ENCODE measurements at regions not wholly inside any gene's neighbourhood (a gene's known extent, or its start where the extent isn't known, plus 50 kb on each side); places are given as distances from the start of the nearest gene placed in this dataset.

- TF ChIP-seq CTCF (IDR thresholded peaks at IDR 0.05; ENCODE audit: unreplicated experiment): no peak
- intact Hi-C loops (cut with micrococcal nuclease): no loop called here
- CTCF ChIA-PET: interaction anchor here (0.6 to 1.7 kb wide), 9 partner anchors 9 to 572 kb away, joined by 3 to 5 read pairs (median 3); no protein-coding TSS in a partner anchor
Measured at GRCh38 chr11:31974366-31975136, 116.3 kb upstream of the RCN1 start.

GRCh38 chr11:31973172-31973571 is 117.7 kb upstream of the RCN1 start:
- Mint-ChIP-seq H3K9me3 (ENCODE audit: unreplicated experiment) (no peaks in the 10 kb centered on the region), H3K36me3 (ENCODE audit: insufficient read depth, unreplicated experiment) (no peaks in the 10 kb centered on the region), H3K27me3 (ENCODE audit: insufficient read depth, unreplicated experiment) (no peaks in the 10 kb centered on the region), H3K4me1 (ENCODE audit: insufficient read depth, unreplicated experiment) (peaks cover 8% of the 10 kb centered on the region), H3K4me3 (ENCODE audit: unreplicated experiment) (no peak overlapping the region), H3K27ac (ENCODE audit: low read depth, unreplicated experiment) (no peak overlapping the region)
- BruUV-seq (replicated peaks): no TSS peak
- TF ChIP-seq CTCF (IDR thresholded peaks at IDR 0.05; ENCODE audit: unreplicated experiment): no peak
- intact Hi-C loops (cut with micrococcal nuclease): no loop called here
- ChIA-PET CTCF (interaction anchor here (1.0 to 1.6 kb wide), 3 partner anchors 15 to 319 kb away, joined by 3 to 5 read pairs (median 4); no protein-coding TSS in a partner anchor), POLR2A (interaction anchor here (0.6 to 1.4 kb wide), 4 partner anchors 10 to 531 kb away, joined by 3 to 5 read pairs (median 3); no protein-coding TSS in a partner anchor)
- no peak for DNase-seq (ENCODE audit: unreplicated experiment)

More at GRCh38 chr11:31974366-31975136, 116.3 kb upstream of the RCN1 start:
- Mint-ChIP-seq H3K27me3 (ENCODE audit: insufficient read depth, unreplicated experiment) (peaks cover 7% of the 10 kb centered on the region), H3K9me3 (ENCODE audit: unreplicated experiment) (no peaks in the 10 kb centered on the region), H3K4me3 (ENCODE audit: unreplicated experiment) (no peak overlapping the region), H3K4me1 (ENCODE audit: insufficient read depth, unreplicated experiment) (peaks cover 8% of the 10 kb centered on the region), H3K36me3 (ENCODE audit: insufficient read depth, unreplicated experiment) (no peaks in the 10 kb centered on the region), H3K27ac (ENCODE audit: low read depth, unreplicated experiment) (peak overlapping the region; percentile 9)
- no TSS peak for BruUV-seq (replicated peaks)
- peak; percentile 77 for DNase-seq (ENCODE audit: unreplicated experiment)
- POLR2A ChIA-PET: interaction anchor here (0.6 to 1.2 kb wide), 4 partner anchors 15 to 466 kb away, joined by 3 to 4 read pairs (median 3); no protein-coding TSS in a partner anchor

GRCh38 chr11:31972623-31973022 is 118.3 kb upstream of the RCN1 start:
- CTCF ChIA-PET: interaction anchor here (0.5 to 1.6 kb wide), 4 partner anchors 14 to 589 kb away, joined by 3 to 4 read pairs (median 4); no protein-coding TSS in a partner anchor
- Mint-ChIP-seq H3K27ac (ENCODE audit: low read depth, unreplicated experiment) (no peak overlapping the region), H3K36me3 (ENCODE audit: insufficient read depth, unreplicated experiment) (no peaks in the 10 kb centered on the region), H3K4me1 (ENCODE audit: insufficient read depth, unreplicated experiment) (peaks cover 8% of the 10 kb centered on the region), H3K4me3 (ENCODE audit: unreplicated experiment) (no peak overlapping the region), H3K27me3 (ENCODE audit: insufficient read depth, unreplicated experiment) (no peaks in the 10 kb centered on the region), H3K9me3 (ENCODE audit: unreplicated experiment) (no peaks in the 10 kb centered on the region)
- POLR2A ChIA-PET: interaction anchor here (0.6 to 1.4 kb wide), 2 partner anchors 11 to 14 kb away, joined by 3 to 5 read pairs; no protein-coding TSS in a partner anchor
- intact Hi-C loops (cut with micrococcal nuclease): no loop called here
- no TSS peak for BruUV-seq (replicated peaks)
- TF ChIP-seq CTCF (IDR thresholded peaks at IDR 0.05; ENCODE audit: unreplicated experiment): no peak
- no peak for DNase-seq (ENCODE audit: unreplicated experiment)

GRCh38 chr11:31969359-31969702 is 121.5 kb upstream of the RCN1 start:
- H3K27me3 Mint-ChIP-seq (ENCODE audit: insufficient read depth, unreplicated experiment): no peaks in the 10 kb centered on the region
- H3K36me3 Mint-ChIP-seq (ENCODE audit: insufficient read depth, unreplicated experiment): no peaks in the 10 kb centered on the region
- H3K9me3 Mint-ChIP-seq (ENCODE audit: unreplicated experiment): no peaks in the 10 kb centered on the region
- ChIA-PET CTCF (interaction anchor here (0.5 to 1.8 kb wide), 9 partner anchors 11 to 728 kb away, joined by 3 to 6 read pairs (median 5); no protein-coding TSS in a partner anchor), POLR2A (interaction anchor here (0.6 to 1.3 kb wide), 2 partner anchors 21 to 161 kb away, joined by 3 read pairs; no protein-coding TSS in a partner anchor)
- intact Hi-C loops (cut with micrococcal nuclease): no loop called here
- no peaks in the 10 kb centered on the region for H3K4me1 Mint-ChIP-seq (ENCODE audit: insufficient read depth, unreplicated experiment)
- no peak for DNase-seq (ENCODE audit: unreplicated experiment)
- no peak for TF ChIP-seq CTCF (IDR thresholded peaks at IDR 0.05; ENCODE audit: unreplicated experiment)
- BruUV-seq (replicated peaks): no TSS peak
- H3K4me3 Mint-ChIP-seq (ENCODE audit: unreplicated experiment): no peak overlapping the region
- H3K27ac Mint-ChIP-seq (ENCODE audit: low read depth, unreplicated experiment): no peak overlapping the region

All from MCF 10A (cell line).